ENCODE measurements at regions not wholly inside any gene's neighbourhood (a gene's known extent, or its start where the extent isn't known, plus 50 kb on each side); places are given as distances from the start of the nearest gene placed in this dataset.

DNA sequence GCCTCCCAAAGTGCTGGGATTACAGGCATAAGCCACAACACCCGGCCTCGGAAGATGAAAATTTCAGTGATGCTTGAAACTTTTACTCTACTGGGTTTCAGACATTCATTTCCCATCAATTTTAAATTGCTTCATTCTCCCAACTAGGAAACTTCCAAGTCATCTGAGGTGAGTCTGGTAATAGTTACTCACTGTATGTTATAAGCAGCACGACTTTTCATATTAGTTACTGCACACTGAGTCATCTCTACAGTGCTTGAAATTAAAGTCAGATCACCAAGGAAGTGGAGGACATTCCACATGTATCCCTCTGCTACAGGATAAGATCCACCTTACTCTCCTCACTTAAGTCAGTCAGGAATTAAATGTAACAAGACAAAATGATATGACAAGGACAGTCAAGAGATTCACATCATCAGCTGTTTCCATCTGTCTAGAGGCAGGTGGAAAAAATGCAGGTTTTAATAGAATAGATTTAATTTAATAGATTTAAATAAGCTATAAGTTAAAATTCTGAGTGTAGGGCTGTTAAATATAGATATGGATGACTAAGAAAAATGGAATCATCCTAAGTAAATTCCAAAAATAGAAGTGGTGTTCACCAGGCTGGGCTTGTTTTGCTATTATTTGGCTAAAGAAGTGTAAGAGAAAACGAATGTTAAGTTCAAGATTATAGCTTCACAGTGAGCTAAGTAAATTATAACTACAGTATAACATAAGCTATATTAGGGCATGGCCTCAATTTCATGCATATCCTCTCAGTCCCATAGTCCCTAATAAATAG is 104.4 kb downstream of the TMCO5A start:
- Mint-ChIP-seq H3K36me3 (no peaks in the 10 kb centered on the region), H3K27me3 (peaks cover 11% of the 10 kb centered on the region), H3K27ac (no peak overlapping the region), H3K9me3 (ENCODE audit: low read depth) (no peaks in the 10 kb centered on the region), H3K4me1 (ENCODE audit: low read depth) (no peaks in the 10 kb centered on the region), H3K4me3 (no peak overlapping the region)

DNA sequence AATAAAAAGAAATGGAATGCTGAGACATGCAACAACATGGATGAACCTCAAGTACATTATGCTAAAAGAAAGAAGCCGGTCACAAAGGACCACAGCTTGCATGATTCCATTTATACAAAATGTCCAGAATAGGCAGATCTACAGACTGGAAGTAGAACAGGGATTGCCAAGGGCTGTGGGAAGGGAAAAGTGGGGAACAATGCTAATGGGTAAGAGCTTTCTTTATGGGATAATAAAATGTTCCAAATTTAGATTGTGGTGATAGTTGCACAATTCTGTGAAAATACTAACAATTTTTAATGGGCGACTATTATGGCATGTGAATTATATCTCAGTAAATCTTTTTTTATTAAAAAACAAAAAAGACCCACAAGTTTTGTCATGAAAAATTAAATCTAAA is 106.2 kb downstream of the TMCO5A start:
- Mint-ChIP-seq H3K27me3 (peaks cover 11% of the 10 kb centered on the region), H3K36me3 (no peaks in the 10 kb centered on the region), H3K4me3 (no peak overlapping the region), H3K9me3 (ENCODE audit: low read depth) (no peaks in the 10 kb centered on the region), H3K27ac (no peak overlapping the region), H3K4me1 (ENCODE audit: low read depth) (no peaks in the 10 kb centered on the region)

DNA sequence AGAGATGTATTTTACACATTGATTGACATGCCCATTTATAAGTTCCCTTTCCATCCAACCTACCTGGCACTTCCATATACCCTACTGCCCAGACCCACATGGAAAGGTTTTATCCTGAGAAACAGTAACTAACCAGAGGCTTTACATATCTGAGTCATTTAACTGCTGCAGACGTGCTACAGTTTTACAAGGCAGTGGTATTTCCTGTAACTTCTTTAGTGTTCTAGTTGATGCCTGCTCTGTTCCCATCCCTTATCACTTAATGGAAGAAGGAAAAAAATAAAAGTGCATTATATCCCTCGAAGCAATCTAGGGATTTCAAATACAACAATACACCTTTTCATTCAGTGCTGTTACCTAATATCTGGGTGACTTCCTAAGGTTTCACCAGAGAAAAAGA is 107.1 kb downstream of the TMCO5A start:
- no peak overlapping the region for H3K27ac Mint-ChIP-seq
- H3K36me3 Mint-ChIP-seq = no peaks in the 10 kb centered on the region
- H3K4me3 Mint-ChIP-seq = no peak overlapping the region
- no peaks in the 10 kb centered on the region for H3K4me1 Mint-ChIP-seq (ENCODE audit: low read depth)
- peaks cover 8% of the 10 kb centered on the region for H3K27me3 Mint-ChIP-seq
- H3K9me3 Mint-ChIP-seq (ENCODE audit: low read depth) = no peaks in the 10 kb centered on the region

DNA sequence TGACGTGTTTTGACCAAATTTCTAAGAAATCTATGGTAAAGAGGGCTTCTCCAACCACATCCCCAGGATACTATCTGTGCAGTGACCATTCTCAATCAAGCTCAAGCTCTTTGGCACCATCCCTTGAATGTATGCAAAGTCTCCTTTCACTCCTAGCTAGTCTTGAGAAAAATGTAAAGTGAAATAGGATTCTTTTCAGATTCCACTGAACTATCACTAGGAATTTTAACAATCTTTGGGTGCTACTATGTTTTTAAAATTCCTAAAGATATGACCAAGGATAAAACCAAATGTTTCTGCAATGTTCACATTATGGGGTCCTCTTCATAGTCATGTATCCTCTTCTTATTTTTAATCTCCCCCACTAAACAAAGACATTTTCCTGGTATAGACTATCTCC is 107.8 kb downstream of the TMCO5A start:
- H3K36me3 Mint-ChIP-seq = no peaks in the 10 kb centered on the region
- H3K9me3 Mint-ChIP-seq (ENCODE audit: low read depth) = no peaks in the 10 kb centered on the region
- no peak overlapping the region for H3K27ac Mint-ChIP-seq
- peaks cover 6% of the 10 kb centered on the region for H3K27me3 Mint-ChIP-seq
- H3K4me1 Mint-ChIP-seq (ENCODE audit: low read depth) = no peaks in the 10 kb centered on the region
- no peak overlapping the region for H3K4me3 Mint-ChIP-seq

DNA sequence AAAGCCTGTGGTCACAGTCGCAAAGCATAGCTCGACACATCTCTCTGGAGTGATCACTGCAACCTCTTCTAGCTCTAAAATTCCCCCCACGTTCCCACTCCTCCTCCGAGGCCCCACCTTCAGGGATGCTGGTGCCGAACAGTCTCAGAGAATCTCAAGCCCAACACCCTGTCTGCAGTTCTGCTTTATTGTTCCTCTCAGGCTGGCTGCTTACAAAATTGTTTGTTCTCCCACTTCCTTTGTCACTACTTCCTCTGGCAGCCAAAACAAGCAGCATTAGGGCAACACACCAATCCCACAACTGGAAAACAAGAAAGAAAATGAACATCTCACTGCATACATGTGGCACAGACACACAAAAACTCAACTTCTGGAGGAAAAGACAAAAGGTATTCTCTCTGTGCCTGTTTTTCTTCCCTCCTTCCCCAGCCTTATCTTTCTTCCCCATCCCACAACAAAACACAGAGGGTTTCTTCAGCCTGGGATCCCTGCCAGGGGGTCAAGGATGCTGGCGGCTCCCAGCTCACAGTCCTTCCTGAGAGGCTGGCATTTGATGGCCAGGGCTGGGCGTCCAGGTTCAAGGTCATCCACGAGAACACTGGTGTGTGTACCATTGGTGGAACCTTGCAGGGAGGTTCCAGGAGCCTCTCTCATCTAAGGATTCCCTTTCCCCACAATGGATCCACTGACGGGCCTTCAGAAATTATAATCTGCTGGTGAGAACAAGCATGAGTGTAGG is 108.4 kb downstream of the TMCO5A start:
- no peaks in the 10 kb centered on the region for H3K4me1 Mint-ChIP-seq (ENCODE audit: low read depth)
- H3K27me3 Mint-ChIP-seq = peaks cover 3% of the 10 kb centered on the region
- no peaks in the 10 kb centered on the region for H3K36me3 Mint-ChIP-seq
- H3K9me3 Mint-ChIP-seq (ENCODE audit: low read depth) = no peaks in the 10 kb centered on the region
- no peak overlapping the region for H3K4me3 Mint-ChIP-seq
- no peak overlapping the region for H3K27ac Mint-ChIP-seq

DNA sequence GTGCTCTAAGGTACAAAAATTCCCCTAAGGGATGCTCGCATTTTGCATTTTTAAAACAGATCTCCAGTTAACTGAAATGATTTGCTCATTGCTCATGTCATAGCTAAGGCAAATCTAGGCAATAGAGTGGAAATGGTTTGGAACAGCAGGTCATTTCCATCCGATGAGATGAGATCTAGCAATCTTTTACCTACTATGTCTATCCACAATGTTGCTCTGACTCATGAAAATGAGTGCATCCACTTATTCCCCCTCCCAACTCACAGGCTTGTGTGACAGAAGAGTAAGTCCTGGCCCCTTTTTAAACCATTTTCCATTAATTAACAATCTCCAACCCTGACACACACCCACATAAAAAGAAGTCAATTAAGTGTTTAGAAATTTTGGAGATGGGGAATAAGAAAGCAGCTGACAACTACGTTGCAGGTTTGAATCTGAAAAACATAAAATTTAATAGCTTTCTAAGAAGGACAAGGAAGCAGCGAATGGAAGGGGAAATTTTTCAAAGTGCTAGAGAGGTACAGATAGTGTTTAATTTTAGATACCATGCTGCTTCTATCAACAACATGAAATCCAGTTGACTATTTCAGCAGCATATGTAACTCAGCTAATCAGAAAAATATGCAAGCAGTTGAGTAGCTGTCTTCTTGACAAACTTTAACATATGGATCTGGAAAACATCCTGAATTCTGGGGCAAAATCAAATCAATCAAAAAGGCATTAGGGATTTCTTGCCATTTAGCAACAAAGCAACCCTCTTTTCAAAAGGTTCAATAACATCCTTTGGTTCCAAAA is 112.0 kb downstream of the TMCO5A start:
- Mint-ChIP-seq H3K4me1 (ENCODE audit: low read depth) (no peaks in the 10 kb centered on the region), H3K4me3 (no peak overlapping the region), H3K27ac (no peak overlapping the region), H3K36me3 (no peaks in the 10 kb centered on the region), H3K9me3 (ENCODE audit: low read depth) (no peaks in the 10 kb centered on the region), H3K27me3 (peaks cover 2% of the 10 kb centered on the region)

DNA sequence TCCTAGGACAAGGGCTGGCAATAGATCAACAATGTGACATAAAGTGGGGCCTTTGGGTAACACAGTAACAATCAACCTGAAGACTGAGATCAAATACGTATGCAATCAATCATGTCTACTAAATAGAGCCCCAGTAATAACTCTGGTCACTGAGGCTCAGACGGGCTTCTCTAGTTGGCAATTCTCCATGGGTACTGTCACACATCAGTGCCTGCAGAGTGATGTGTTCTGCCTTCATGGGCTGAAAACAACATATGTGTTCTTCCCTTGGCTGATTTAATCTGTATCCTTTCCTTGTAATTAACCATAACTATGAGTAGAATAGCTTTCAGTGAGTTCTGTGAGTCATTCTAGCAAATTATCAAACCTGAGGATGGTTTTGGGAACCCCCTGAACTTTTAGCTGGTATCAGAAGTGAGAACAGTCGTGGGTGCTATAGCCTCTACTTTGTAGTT is 113.6 kb downstream of the TMCO5A start:
- no peaks in the 10 kb centered on the region for H3K36me3 Mint-ChIP-seq
- H3K4me3 Mint-ChIP-seq = no peak overlapping the region
- no peaks in the 10 kb centered on the region for H3K27me3 Mint-ChIP-seq
- no peaks in the 10 kb centered on the region for H3K9me3 Mint-ChIP-seq (ENCODE audit: low read depth)
- H3K4me1 Mint-ChIP-seq (ENCODE audit: low read depth) = no peaks in the 10 kb centered on the region
- no peak overlapping the region for H3K27ac Mint-ChIP-seq

DNA sequence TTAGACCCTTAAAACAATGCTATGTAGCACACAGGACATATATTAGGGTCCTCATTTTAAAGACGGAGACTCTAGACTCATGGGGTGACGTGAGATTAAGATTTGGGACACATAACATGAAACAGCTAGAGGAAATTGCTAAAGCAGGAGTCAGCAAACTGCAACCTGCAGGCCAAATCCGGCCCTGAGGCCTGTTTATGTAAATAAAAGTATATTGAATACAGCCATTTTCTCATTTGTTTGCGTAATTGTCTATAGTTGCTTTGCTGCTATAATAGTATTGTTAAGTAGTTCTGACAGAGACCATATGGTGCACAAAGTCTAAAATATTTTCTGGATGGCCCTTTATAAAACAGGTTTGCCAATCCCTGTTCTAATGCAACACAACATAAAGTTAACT is 115.5 kb downstream of the TMCO5A start:
- no peak overlapping the region for H3K27ac Mint-ChIP-seq
- H3K9me3 Mint-ChIP-seq (ENCODE audit: low read depth) = no peaks in the 10 kb centered on the region

DNA sequence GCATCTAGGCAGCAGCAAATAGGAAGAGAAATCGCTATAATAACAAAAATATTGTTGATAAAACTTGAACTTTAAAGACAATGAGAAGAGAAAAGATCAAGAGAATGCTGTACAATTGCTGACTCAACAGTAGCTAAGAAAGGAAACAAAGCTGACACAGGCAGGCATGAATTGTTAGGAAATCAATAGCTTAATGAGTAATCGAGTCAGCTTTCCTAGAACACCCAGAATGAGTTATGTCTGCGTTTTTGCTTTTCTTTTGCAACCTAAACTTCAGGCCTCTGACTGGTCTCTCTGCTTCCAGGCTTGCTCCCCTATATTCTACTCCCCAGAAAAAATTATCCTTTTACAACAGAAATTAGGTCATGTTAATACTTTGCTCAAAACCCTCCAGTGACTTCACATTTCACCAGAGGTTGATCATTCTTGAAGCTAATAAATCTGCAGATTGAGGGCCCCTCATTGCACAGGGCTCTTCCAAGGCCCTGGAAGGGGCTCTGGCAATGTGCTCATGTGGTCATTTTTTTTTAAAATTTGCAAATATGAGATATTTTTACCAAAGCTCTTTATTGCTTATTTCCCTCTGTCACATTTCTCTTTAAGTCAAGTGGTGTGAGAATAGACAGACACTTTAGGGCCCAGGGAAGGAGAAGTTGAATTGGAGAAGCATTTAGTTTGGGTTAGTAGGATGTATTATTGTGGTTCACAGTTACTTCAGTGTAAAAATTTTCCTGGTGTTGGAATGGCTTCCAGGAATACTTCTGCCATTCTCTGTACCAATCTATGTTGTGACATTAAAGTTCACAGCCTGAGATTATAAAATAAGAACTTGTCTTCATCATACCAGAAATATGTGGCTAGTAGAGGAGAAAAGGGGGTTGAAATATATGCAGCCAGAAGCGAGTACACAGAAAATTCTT is 116.3 kb downstream of the TMCO5A start:
- no peaks in the 10 kb centered on the region for H3K4me1 Mint-ChIP-seq (ENCODE audit: low read depth)
- H3K4me3 Mint-ChIP-seq = no peak overlapping the region
- no peaks in the 10 kb centered on the region for H3K36me3 Mint-ChIP-seq
- no peaks in the 10 kb centered on the region for H3K9me3 Mint-ChIP-seq (ENCODE audit: low read depth)
- no peaks in the 10 kb centered on the region for H3K27me3 Mint-ChIP-seq
- H3K27ac Mint-ChIP-seq = no peak overlapping the region

More for the DNA sequence above, 115.5 kb downstream of the TMCO5A start:
- H3K36me3 Mint-ChIP-seq = no peaks in the 10 kb centered on the region
- no peak overlapping the region for H3K4me3 Mint-ChIP-seq
- H3K4me1 Mint-ChIP-seq (ENCODE audit: low read depth) = no peaks in the 10 kb centered on the region
- H3K27me3 Mint-ChIP-seq = no peaks in the 10 kb centered on the region

DNA sequence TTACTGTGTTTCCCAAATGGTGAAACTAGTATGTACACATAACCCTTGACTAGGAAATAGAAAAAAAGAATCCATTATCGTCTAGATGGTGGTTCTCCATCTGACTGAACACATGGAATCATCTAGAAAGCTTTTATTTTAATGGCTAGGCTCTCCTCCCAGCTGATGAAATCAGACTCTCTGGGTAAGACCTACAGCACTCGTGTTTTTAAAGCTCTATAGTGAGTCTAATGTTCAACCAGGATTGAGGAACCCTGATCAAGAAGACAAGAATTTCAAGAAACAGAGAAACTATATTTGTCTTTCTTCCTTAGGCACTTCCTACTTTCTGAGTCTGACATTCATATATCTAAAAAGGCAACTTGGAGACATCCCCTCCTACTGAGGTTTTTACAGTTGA is 118.8 kb downstream of the TMCO5A start:
- no peak overlapping the region for H3K4me3 Mint-ChIP-seq
- H3K27me3 Mint-ChIP-seq = peaks cover 3% of the 10 kb centered on the region
- H3K36me3 Mint-ChIP-seq = no peaks in the 10 kb centered on the region
- no peaks in the 10 kb centered on the region for H3K4me1 Mint-ChIP-seq (ENCODE audit: low read depth)
- H3K27ac Mint-ChIP-seq = no peak overlapping the region
- no peaks in the 10 kb centered on the region for H3K9me3 Mint-ChIP-seq (ENCODE audit: low read depth)

DNA sequence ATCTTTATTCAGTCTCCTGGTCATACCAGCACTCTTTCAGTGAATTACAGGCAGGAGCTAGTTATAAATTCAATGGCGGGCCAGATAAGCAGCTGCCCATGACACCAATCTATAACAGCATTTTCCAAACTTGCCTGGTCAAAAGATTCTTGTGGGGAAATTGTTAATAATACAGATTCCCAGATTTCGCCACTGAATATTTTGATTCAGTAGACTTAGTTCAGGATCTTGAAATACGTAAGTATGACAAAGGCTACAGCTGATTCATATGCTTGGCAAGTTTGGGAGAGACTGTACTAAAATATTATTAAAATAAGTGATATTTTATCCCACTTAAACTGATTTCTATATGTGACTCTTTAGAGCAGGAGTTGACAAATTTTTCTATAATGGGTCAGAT is 119.3 kb downstream of the TMCO5A start:
- Mint-ChIP-seq H3K27ac (no peak overlapping the region), H3K4me3 (no peak overlapping the region), H3K36me3 (no peaks in the 10 kb centered on the region), H3K9me3 (ENCODE audit: low read depth) (no peaks in the 10 kb centered on the region), H3K4me1 (ENCODE audit: low read depth) (peaks cover 3% of the 10 kb centered on the region), H3K27me3 (peaks cover 6% of the 10 kb centered on the region)

DNA sequence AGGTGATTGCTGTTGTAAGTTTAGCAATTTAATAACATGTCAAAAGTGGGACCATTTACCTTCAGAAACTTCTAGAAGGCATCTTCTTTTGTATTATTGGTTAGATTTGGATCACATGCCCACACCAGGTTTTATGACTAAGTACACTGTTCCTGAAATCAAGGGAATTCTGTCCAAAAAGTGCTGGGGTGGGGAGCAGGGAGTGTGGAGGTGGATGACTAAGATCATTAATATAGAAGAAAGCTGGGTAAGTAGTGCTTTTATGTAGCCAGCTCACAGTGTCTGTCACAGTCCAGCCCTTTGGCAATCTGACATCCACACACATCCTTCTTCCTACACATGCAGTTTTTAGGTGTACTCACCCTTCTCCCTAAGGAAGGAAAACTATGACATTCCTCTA is 120.0 kb downstream of the TMCO5A start:
- Mint-ChIP-seq H3K9me3 (ENCODE audit: low read depth) (no peaks in the 10 kb centered on the region), H3K27ac (no peak overlapping the region), H3K36me3 (no peaks in the 10 kb centered on the region), H3K4me3 (no peak overlapping the region), H3K27me3 (peaks cover 9% of the 10 kb centered on the region), H3K4me1 (ENCODE audit: low read depth) (peaks cover 4% of the 10 kb centered on the region)

DNA sequence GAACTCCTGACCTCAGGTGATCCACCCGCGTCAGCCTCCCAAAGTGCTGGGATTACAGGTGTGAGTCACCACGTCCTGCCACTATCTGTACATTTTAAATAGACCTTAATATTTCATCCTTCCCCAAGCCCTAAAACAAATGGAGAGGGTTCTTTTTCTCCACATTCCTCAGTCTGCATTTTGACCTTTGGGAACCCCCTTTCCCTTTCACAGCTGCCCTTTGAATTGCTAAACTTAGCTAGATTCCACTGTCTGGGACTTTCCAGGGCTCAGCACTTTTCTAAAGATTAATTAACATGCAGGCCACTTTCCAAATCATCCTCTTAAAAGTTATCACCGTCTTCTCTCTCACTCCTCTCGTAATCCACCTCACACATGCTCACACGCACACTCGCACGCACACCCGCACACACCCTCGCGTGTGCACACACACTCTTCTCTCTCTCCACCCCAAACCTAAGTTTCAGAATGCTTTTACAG is 124.2 kb downstream of the TMCO5A start:
- H3K27me3 Mint-ChIP-seq = peaks cover 20% of the 10 kb centered on the region
- H3K4me3 Mint-ChIP-seq = no peak overlapping the region
- H3K9me3 Mint-ChIP-seq (ENCODE audit: low read depth) = no peaks in the 10 kb centered on the region
- peaks cover 6% of the 10 kb centered on the region for H3K4me1 Mint-ChIP-seq (ENCODE audit: low read depth)
- no peak overlapping the region for H3K27ac Mint-ChIP-seq
- H3K36me3 Mint-ChIP-seq = no peaks in the 10 kb centered on the region

DNA sequence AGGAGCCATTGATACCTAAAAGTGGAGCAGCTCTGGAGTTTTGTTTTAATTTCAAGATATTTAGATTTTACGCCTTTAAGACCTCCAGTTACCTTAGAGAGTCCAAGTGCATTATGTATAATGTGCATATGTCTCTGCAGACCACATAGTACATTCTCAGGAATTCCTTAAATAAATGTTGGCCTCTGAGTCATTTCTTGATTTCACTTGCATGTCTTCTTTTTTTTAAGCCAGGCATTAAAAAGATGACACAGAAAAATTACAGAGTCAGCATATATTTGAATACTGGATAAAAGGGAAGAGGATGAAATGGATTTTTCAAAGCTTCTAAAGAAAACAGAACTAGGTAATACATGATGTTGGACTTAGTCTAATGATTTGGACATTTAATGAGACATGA is 125.2 kb downstream of the TMCO5A start:
- Mint-ChIP-seq H3K36me3 (no peaks in the 10 kb centered on the region), H3K9me3 (ENCODE audit: low read depth) (no peaks in the 10 kb centered on the region), H3K4me1 (ENCODE audit: low read depth) (peaks cover 6% of the 10 kb centered on the region), H3K4me3 (no peak overlapping the region), H3K27me3 (peaks cover 20% of the 10 kb centered on the region), H3K27ac (no peak overlapping the region)
